Caco-2 (cell line): ENCODE measurements at regions not wholly inside any gene's neighbourhood (a gene's known extent, or its start where the extent isn't known, plus 50 kb on each side); places are given as distances from the start of the nearest gene placed in this dataset.

Experiments used
- BruUV-seq: library from RNA; stranded (reverse); fragments of 400-500 nt; replicated peaks from 2 replicates; lab custom pipeline; 2021; lab: Mats Ljungman, UMichigan
- CTCF ChIA-PET: fragments of 300-600 bp; sonication (Branson Sonifier 250); formaldehyde crosslinking; loops from one replicate; lab custom pipeline; 2022; ENCODE audit warnings: antibody characterized with exemption; lab: Charles Lee
- POLR2A ChIA-PET: fragments of 300-600 bp; sonication (Branson Sonifier 250); formaldehyde crosslinking; loops from one replicate; lab custom pipeline; 2022; ENCODE audit warnings: antibody characterized with exemption; lab: Charles Lee
- DNase-seq, 2 experiments: peaks; one replicate each; pipeline versions ENCODE4 v3.0.0 to v3.0.0-alpha.2; 2020 to 2022
- H3K27me3 ChIP-seq: replicated peaks from 2 replicates; pipeline ENCODE4 v1.6.0; 2011; ENCODE audit warnings: low read length; ENCODE audit not compliant: control insufficient read depth, insufficient read depth
- H3K36me3 ChIP-seq: 2 replicates; pipeline ENCODE4 v1.5.1; 2011; ENCODE audit warnings: low read length; ENCODE audit not compliant: control insufficient read depth, insufficient read depth
- H3K4me1 ChIP-seq: fragments of 250-450 bp; sonication (Bioruptor Pico); 2 replicates; pipeline ENCODE4 v1.5.1; 2020; ENCODE audit warnings: mild to moderate bottlenecking
- H3K4me3 ChIP-seq: 2 replicates; pipeline ENCODE4 v1.5.1; 2011; ENCODE audit warnings: low read depth, mild to moderate bottlenecking, control low read depth, low read length
- H3K9me3 ChIP-seq: fragments of 250-450 bp; sonication (Bioruptor Pico); 2 replicates; pipeline ENCODE4 v1.5.1; 2020; ENCODE audit warnings: mild to moderate bottlenecking, moderate library complexity
- H3K27ac Mint-ChIP-seq: one replicate; pipeline ENCODE4 v1.8.0; 2022; ENCODE audit warnings: mixed read lengths; ENCODE audit not compliant: unreplicated experiment
- H3K27me3 Mint-ChIP-seq: one replicate; pipeline ENCODE4 v1.8.0; 2022; ENCODE audit warnings: mixed read lengths; ENCODE audit not compliant: insufficient read depth, unreplicated experiment
- H3K36me3 Mint-ChIP-seq: one replicate; pipeline ENCODE4 v1.8.0; 2022; ENCODE audit warnings: mild to moderate bottlenecking, mixed read lengths; ENCODE audit not compliant: insufficient read depth, unreplicated experiment
- H3K4me1 Mint-ChIP-seq: one replicate; pipeline ENCODE4 v1.8.0; 2022; ENCODE audit warnings: low read depth, mixed read lengths; ENCODE audit not compliant: unreplicated experiment
- H3K4me3 Mint-ChIP-seq: one replicate; pipeline ENCODE4 v1.8.0; 2022; ENCODE audit warnings: mild to moderate bottlenecking, moderate library complexity, mixed read lengths; ENCODE audit not compliant: unreplicated experiment
- H3K9me3 Mint-ChIP-seq: one replicate; pipeline ENCODE4 v1.8.0; 2022; ENCODE audit warnings: mixed read lengths; ENCODE audit not compliant: unreplicated experiment
- intact Hi-C: fragments of 100-400 bp; cut with micrococcal nuclease; formaldehyde crosslinking; loops from one replicate; pipeline ENCODE4 v1.10.0; 2022; ENCODE audit not compliant: unreplicated experiment
- TF ChIP-seq, protein P1 (sequence below), 2 experiments: fragments of 200-600 bp in 1 of 2; IDR thresholded peaks; 1 replicate in 1 of 2; 2 replicates in 1 of 2; pipeline versions ENCODE4 v1.5.1 to v1.8.0; 2011 to 2022; ENCODE audit warnings: antibody characterized with exemption in 1 of 2, control low read depth in 1 of 2, inconsistent platforms in 1 of 2, low read depth in 1 of 2, low read length in 1 of 2, mild to moderate bottlenecking in 1 of 2, moderate library complexity in 1 of 2; ENCODE audit not compliant: insufficient read depth in 1 of 2, severe bottlenecking in 1 of 2, unreplicated experiment in 1 of 2

DNA sequence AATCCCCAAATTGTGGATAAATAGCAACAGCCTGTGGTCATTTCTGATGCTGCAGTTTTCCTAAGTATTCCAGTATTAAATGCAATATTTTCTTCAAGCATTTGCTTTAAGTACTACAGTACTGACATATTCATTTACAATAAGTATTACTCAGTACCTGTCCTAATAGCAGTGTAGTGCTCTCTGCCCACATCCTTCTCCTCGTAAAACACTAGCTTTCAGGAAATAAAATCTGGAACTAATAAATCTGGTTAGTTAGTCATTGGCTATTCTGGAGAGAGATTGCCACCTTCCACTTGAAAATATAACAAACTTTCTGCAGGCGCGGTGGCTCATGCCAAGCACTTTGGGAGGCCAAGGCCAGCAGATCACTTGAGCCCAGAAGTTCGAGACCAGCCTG lies 441.5 kb downstream of the PRKD1 start:
- TF ChIP-seq, protein P1, sequence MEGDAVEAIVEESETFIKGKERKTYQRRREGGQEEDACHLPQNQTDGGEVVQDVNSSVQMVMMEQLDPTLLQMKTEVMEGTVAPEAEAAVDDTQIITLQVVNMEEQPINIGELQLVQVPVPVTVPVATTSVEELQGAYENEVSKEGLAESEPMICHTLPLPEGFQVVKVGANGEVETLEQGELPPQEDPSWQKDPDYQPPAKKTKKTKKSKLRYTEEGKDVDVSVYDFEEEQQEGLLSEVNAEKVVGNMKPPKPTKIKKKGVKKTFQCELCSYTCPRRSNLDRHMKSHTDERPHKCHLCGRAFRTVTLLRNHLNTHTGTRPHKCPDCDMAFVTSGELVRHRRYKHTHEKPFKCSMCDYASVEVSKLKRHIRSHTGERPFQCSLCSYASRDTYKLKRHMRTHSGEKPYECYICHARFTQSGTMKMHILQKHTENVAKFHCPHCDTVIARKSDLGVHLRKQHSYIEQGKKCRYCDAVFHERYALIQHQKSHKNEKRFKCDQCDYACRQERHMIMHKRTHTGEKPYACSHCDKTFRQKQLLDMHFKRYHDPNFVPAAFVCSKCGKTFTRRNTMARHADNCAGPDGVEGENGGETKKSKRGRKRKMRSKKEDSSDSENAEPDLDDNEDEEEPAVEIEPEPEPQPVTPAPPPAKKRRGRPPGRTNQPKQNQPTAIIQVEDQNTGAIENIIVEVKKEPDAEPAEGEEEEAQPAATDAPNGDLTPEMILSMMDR (IDR thresholded peaks at IDR 0.05; ENCODE audit: insufficient read depth in 1 of 2, low read depth in 1 of 2, low read length in 1 of 2, severe bottlenecking in 1 of 2, unreplicated experiment in 1 of 2) = no peak
- Mint-ChIP-seq H3K4me1 (no peaks in the 10 kb centered on the region), H3K36me3 (no peaks in the 10 kb centered on the region), H3K27ac (no peak overlapping the region), H3K27me3 (no peaks in the 10 kb centered on the region), H3K4me3 (no peak overlapping the region), H3K9me3 (no peaks in the 10 kb centered on the region)
- intact Hi-C loops = no loop called here
- no peak for DNase-seq
- no peaks in the 10 kb centered on the region for H3K4me1 ChIP-seq
- no peaks in the 10 kb centered on the region for H3K9me3 ChIP-seq
- no peaks in the 10 kb centered on the region for H3K36me3 ChIP-seq
- H3K27me3 ChIP-seq = no peaks in the 10 kb centered on the region
- H3K4me3 ChIP-seq = no peak overlapping the region
- ChIA-PET CTCF (no interaction called here), POLR2A (no interaction called here)
- no TSS peak for BruUV-seq

DNA sequence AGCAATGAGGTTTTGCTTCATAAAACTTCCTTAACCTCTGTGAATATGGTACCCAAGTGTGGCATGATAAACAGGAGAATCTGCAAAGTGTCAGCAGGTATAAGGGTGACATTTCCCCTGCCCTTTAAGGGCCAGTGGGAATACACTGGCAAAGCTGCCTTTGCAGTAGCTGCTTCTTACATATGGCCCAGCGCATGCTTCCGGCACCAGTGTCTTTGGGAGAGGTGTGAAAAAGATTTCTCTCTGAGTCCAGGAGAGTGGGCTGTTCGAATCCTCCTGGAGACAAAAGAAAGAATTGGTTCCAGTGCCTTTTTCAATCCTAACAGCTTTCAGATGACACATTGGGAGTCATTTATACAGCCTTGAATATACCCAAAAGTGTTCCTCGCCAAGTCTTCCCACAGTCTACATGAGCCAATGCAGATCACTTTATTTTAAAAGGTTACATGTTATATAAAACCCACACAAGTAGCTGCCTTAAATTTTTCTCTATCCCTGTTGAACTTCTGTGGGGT lies 437.7 kb downstream of the PRKD1 start:
- no peaks in the 10 kb centered on the region for H3K4me1 ChIP-seq
- no peak overlapping the region for H3K4me3 Mint-ChIP-seq
- H3K27ac Mint-ChIP-seq = no peak overlapping the region
- no peak overlapping the region for H3K4me3 ChIP-seq
- POLR2A ChIA-PET = no interaction called here
- no peaks in the 10 kb centered on the region for H3K4me1 Mint-ChIP-seq
- H3K36me3 ChIP-seq = no peaks in the 10 kb centered on the region
- H3K27me3 ChIP-seq = no peaks in the 10 kb centered on the region
- no peak for DNase-seq
- BruUV-seq = no TSS peak
- no peaks in the 10 kb centered on the region for H3K9me3 Mint-ChIP-seq
- CTCF ChIA-PET = no interaction called here
- H3K9me3 ChIP-seq = no peaks in the 10 kb centered on the region
- H3K27me3 Mint-ChIP-seq = no peaks in the 10 kb centered on the region
- TF ChIP-seq, protein P1 (IDR thresholded peaks at IDR 0.05; ENCODE audit: insufficient read depth in 1 of 2, low read depth in 1 of 2, low read length in 1 of 2, severe bottlenecking in 1 of 2, unreplicated experiment in 1 of 2) = no peak
- H3K36me3 Mint-ChIP-seq = no peaks in the 10 kb centered on the region
- intact Hi-C loops = no loop called here

DNA sequence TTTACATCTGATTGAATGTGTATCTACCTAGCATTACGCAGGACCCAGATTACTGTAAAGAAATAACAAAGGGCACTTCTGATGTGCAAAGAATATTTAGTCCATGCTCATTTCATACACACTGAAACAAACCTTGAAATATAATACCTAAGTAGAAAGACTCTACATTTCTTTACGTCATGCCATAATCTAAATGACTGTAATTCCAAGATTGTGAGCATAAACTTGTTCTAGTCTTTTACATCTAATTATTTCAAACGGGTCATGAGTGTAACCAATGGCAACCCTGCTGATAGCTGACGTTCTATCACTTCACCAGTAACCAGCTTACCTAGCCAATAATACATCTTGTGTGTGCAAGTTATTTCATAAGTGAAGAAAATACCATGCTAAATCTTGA lies 433.8 kb downstream of the PRKD1 start:
- no peak overlapping the region for H3K4me3 Mint-ChIP-seq
- Histone ChIP-seq H3K36me3 (no peaks in the 10 kb centered on the region), H3K4me1 (no peaks in the 10 kb centered on the region), H3K4me3 (no peak overlapping the region), H3K9me3 (no peaks in the 10 kb centered on the region), H3K27me3 (no peaks in the 10 kb centered on the region)
- POLR2A ChIA-PET = no interaction called here
- H3K36me3 Mint-ChIP-seq = no peaks in the 10 kb centered on the region
- intact Hi-C loops = no loop called here
- H3K27me3 Mint-ChIP-seq = no peaks in the 10 kb centered on the region
- no peaks in the 10 kb centered on the region for H3K4me1 Mint-ChIP-seq
- TF ChIP-seq, protein P1 (IDR thresholded peaks at IDR 0.05; ENCODE audit: insufficient read depth in 1 of 2, low read depth in 1 of 2, low read length in 1 of 2, severe bottlenecking in 1 of 2, unreplicated experiment in 1 of 2) = no peak
- H3K27ac Mint-ChIP-seq = no peak overlapping the region
- BruUV-seq = no TSS peak
- no peaks in the 10 kb centered on the region for H3K9me3 Mint-ChIP-seq
- no peak for DNase-seq
- CTCF ChIA-PET = no interaction called here
